ENCODE measurements at regions not wholly inside any gene's neighbourhood (a gene's known extent, or its start where the extent isn't known, plus 50 kb on each side); places are given as distances from the start of the nearest gene placed in this dataset.
A peak's percentile ranks its signal among the peaks of the same experiment; 100 is the strongest.

DNA sequence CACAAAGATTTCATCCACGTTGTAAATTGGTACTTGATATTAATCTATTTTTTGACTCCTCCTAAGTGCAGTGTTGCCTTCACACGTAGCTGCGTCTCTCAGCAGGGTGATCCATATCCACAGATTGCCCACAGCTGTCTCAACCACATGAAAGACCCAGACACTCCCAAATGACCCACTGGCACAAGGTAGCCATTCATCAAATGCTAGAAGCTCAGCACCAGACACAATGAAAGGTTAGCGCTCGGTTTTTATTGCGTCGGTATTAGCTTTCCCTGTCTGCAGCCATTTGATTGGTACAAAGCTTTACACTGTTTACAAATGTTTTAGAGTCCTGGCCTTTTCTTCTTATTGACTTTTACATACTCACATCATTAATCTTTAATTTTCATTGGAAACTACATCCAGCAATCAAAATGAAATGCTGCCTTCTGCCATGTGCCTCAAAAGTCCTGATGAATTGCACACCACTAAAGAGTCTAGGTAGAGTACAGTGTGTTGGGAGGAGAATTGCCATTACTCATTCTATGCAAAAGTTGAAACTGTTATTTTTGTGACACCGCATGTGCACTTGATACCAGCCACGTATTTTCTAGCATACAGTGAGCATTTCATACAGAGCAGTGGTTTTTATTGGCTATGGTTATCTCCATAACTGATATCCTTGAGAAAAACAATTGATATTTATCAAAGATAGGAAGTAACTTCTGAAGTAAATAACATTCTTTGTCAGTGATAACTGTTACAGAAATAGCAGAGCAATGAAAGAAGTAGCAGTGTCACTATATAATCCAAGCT is 127.3 kb upstream of the NUDT7 start:
- no peak for DNase-seq

DNA sequence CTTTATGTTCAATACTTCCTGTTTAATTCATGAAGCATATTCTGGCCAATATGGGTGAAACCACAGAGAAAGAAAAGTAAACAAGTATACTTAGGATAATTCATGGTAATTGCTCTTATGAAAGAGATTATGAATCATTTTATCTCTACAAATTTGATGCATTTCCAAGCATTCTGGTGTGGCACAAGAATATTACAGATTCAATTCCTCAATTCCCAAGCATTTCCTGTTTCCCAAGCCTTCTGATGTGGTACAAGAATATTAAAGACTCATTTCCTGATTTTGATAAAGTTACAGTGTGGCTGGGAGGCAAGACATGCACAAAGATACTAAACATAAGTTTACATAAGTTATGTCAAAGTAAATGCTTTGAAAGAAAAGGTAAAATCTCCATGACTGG is 126.1 kb upstream of the NUDT7 start:
- no peak for DNase-seq

DNA sequence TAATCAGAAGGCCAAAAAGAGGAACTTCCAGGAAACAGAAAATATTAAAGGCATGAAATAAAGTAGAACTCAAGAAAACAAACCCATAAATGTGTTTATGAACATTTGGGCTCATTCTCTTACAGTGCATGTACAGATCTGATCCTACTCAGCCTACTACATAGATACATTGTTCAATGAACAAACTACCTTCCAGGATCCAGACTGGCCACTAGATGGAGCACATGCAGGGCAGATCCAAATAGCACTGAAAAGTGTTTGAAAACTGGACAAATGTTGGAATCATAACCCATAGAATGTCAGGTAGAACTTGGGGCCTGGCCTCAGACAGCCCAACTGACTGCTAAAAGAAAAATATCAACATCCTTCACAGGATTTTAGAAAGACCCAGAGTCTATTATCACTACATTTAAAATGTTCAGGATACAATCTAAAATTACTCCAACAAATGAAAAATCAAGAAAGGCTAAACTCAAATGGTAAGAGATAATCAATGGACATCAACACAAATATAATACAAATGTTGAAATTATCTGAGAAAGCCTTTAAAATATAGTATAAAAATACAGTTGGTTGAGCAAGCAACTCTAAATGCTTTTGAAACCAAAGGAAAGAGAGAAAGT is 122.4 kb upstream of the NUDT7 start:
- peak in 1 of 2 experiments; percentile 42 for DNase-seq

DNA sequence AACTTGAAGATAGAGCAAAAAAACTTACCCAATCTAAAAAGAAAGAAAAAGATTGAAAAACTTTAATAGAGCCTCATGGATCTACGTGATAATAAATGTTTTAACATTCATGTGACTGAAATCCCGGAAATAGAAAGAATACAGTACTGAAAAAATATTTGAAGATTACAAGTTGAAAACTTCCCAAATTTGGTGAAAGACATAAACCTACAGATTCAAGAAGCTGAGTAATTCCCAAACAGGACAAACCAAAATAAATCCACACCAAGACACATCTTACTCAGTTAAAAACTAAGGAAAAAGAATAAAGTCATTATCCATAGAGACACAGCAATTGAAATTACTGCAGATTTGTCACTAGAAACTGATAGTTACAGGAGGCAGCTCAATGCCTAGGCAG is 121.8 kb upstream of the NUDT7 start:
- no peak for DNase-seq

DNA sequence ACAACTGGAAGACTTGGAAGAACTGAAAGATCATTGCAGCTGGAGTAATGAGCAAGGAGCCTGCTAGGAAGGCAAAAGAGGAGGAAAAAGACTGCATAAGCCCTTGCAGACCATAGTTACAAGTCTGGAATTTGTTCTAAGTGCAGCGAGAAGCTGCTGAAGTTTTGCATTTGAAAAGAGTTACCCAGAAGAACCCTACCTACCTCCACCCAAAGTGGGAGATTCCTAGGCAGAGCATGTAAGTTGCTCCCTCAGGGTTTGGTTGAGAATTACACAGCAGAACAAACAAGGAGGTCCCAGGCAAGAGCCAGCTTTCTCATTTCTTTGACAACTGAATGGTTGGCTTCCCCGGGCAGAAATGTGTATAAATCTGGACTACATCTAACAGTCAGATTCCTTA is 118.7 kb upstream of the NUDT7 start:
- no peak for DNase-seq

DNA sequence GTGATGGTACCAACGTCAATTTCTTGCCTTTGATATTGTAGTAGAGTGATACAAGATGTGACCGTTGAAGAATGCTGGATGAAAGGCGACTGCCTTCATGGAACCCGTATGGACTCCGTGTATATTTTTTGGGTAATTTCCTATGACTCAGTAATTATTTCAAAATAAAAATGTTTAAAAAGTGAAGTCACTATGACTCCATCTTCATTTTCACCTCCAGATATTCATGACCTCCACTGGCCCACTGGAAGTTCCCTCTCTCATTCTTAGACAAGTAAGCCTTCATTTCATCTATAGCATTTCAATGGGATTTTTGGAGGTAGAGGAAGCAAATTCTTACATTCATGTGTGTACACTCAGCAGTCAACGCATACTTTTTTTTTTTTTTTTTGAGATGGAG is 111.8 kb upstream of the NUDT7 start:
- no peak for DNase-seq

DNA sequence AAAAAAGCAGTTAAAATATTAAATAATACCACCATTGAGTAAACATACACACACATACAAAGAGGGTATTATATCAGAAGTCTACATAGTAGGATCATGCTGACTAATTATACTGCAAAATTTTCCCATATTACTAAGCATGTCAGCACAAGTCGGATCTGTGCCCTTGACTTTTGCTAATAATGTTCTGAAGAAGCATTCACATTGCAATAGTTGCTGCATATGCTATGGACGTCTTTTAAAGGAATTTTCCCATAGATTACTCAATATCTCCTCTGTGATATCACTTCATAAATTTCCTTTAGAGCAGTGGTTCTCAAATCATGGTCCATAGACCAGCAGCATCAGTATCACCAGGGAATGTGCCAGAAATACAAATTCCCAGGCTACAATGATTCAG is 110.9 kb upstream of the NUDT7 start:
- no peak for DNase-seq

DNA sequence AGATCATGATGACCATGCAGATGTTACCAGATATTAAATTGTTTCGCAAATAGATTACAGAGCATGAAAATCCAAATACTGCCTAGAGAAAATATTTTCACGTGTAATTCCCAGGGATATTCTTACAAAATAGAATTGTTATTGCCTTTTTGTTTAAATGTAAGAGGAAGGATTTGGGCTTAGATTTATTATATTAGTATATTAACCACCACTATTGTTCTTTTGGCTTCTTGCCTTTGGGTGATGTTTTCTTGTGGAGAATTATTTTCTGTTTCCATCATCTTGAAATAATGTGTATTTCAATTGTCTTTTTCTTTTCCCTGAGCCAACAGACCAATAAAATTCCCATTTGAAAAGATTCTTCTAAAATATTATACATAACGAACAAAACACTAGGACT is 109.7 kb upstream of the NUDT7 start:
- no peak for DNase-seq

DNA sequence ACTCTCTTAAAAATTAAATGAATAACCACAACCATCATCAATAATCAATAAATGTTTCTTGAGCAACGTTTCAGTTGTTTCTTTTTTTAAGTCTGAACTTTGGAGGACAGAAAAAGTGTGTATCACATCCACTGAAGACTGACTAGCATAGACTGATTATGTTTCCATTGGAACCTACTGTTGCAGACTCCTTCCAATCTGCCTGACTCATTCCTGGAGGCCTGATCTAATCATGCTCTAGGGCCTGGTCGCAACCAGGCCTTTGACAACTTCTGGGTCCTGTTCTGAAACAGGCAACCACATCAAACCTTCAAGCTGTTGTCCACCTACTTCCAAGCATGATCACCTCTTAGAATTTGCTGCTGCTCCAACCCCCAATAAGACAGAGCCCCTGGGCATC is 109.2 kb upstream of the NUDT7 start:
- DNase-seq: no peak

DNA sequence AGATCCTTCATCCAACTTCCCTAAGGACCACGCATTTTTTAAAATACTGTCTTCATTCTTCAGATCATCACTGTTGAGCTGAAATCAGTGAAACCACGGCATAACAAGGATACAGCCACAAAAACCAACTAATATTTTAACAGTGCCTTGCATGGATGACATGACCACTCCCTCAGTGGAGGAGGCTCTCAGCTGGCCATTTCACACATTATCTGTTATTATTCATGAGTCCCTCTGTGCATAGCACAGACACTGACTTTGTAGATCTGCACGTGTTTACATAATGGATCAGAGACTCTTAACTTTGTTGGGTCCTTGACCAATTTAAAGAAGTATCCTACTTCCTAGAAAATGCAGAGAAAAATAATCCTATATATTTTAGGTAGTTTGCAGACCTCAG is 104.8 kb upstream of the NUDT7 start:
- DNase-seq: no peak

DNA sequence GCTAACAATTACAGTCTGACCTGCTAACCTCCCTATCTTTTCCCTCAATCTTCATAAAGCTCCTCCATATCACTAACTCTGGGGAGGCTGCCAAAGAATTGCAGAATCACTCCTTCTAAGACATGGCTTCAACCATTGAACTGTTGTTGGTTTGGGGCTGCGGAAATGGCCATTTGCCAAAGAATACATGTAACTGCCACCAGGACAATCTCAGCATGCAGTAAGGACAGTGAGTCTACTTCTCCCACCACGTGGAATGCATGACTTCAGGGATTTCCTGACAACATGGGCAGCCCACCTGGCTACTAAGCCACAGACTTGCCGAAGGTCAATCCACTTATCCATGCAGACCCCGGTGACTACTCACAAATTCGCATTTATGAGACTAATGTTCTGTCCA is 104.3 kb upstream of the NUDT7 start:
- DNase-seq: no peak

DNA sequence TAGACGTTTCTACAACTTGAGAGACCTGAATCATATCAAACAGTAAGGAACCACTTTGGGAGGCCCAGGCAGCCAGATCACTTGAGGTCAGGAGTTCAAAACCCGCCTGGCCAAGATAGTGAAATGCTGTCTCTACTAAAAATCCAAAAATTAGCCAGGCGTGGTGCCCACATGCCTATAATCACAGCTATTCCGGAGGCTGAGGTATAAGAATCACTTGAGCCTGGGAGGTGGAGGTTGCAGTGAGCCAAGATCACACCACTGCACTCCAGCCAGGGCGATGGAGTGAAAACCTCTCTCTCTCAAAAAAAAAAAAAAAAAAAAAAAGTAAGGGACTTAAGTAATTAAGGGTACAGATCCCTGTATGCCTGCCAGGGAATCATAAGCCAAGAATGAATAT is 103.4 kb upstream of the NUDT7 start:
- DNase-seq: no peak

DNA sequence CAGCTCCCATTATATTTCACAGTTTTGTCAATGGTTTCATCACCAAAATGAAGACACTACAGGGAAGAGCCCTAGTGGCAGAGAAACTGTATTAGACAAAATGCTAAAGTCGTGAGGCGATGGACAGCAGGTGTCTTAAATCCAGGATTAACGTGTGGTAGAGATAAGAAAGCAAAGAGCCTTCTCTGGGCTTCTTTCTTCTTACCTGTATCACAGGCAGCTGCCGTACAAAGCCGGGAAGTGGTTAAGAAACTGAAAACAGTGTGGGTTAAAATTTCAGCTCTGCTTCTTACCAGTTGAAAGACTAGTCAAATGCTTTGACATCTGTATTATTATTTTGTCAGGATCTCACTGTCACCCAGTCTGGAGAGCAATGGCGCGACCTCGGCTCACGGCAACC is 98.2 kb upstream of the NUDT7 start:
- no peak for DNase-seq

DNA sequence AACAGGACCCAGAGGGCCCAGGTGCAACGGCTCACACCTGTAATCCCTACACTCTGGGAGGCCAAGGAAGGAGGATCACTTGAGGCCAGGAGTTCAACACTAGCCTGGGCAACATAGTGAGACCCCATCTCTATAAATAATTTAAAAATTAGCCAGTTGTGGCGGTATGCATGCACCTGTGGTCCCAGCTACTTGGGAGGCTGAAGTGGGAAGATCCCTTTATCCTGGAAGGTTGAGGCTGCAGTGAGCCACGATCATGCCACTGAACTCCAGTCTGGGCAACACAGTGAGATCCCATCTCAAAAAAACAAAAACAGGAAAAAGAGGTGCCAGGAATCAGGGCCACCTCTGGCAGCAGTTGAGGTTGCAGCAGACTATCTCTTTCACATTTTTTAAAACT is 85.7 kb upstream of the NUDT7 start:
- no peak for DNase-seq

DNA sequence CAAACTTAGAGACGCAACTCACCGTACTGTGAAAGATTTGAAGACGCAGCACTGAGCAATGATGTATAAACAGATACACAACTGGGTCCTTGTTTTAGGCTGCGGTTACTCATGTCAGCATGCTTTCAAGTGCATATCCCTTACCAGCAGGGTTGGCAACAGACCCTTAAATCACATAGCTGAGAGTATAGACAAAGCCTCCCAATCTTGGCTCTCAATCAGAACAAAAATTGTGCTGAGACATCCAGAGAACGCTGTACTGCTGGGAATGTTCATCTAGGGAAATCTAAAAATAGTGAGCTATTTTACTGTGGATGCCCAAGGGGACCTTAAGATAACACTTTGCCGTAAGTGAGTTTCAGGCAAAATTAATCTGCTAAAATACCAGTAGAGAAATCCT is 84.4 kb upstream of the NUDT7 start:
- no peak for DNase-seq

DNA sequence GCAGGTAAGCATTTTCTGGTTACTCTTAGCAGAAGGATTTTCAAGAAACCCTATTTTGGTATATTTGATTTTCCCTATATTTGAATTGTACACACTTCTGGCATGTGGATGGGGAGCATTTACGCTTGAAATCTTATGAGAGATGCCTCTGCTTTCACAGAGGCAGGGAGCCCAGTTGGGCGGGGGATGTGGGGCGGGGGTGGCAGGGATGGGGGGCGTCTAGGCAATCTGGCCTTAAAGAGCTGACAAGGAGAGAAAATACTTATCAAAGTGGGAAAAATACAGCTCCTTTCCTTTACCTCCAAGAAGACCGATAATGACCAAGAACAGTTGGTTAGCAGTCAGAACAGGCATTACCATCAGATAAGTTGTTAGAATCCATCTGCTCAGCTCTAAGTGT is 79.1 kb upstream of the NUDT7 start:
- DNase-seq: no peak

DNA sequence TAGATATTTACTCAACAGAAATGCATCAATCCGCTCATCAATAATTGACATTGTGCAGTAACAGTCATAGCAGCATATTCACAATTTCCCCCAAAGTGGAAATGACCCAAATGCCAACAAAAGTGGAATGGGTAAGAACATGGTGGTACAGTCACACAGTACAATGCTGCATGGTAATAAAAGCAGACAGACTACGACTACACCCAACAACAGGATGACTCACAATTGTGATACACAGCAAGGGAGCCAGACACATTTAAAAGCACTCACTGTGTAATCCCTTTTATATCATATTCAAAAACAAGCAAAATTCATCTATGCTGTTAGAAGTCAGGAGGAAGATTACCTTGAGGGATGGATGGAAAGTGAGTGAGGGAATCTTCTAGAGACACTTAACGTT is 76.5 kb upstream of the NUDT7 start:
- no peak for DNase-seq

DNA sequence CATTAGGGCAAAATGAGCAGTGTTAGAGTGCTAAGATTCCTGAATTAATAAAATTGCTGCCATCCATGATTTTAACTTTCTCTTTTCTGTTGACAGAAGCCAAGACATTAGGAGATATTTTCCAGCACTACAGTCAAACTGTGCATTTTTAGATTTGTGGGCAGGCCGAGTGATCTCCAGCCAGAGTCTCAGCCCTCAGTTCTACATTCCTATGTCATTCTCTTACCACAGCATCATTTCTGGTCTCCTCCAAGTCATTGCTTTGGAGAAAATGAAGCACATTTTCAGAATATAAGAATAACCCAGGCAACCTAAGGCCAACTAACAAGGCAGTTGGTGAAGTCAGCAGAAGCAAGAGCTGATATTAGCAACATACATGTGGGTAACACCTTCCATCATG is 74.6 kb upstream of the NUDT7 start:
- no peak for DNase-seq

DNA sequence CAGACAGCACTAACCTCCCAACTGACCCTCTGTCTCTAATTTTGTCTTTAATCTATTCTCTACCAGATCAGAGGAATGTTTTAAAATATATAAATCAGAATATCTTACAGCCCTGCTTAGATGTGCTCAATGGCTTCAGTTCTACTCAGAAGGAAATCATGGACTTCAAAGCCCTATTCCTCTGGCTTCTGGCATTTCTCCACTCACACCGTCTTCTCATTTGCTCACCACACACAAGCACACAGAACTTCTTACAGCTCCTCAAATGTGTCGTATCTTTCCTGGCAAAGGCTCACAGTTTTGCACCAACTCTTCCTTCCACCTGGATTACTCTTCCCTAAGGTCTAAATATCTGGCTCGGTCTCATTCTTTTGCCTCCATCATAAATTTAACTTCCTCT is 71.6 kb upstream of the NUDT7 start:
- DNase-seq: no peak

DNA sequence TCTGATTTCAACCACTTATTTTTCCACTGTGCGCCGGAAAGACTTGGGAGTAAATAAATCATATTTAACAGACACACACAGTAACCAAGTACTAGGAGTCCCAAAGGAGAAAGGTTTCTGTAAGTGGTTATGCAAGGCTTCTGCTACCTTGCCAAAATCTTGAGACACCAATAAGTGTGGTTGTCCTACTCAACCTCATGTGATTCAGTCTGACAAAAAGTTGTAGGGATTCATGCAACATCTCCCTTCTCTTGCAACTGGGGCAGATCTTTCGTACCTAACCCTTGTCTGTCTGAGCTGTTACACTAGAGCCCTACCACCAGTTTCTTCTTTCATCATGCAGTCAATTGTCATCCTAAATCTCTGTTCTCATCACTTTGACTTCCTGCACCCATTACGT is 69.9 kb upstream of the NUDT7 start:
- no peak for DNase-seq

DNA sequence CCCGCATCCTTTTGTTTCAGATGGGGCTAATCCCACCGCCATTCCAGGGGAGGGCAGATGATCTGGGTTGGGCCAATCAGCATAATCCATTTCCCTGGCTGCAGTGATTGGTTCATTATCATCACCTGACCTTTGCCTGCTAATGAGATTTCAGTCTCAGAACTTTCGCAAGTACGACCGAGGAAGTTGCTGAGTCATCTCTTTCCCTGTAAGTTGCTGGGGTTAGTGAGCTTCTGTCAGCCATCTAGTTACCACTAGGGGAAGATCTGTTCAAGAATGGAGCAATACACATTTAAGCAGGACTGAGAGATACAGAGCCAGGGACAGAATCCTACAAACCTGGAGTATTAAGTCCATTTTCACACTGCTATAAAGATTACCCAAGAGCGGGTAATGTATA is 65.3 kb upstream of the NUDT7 start:
- DNase-seq: peak in 1 of 2 experiments; percentile 3

DNA sequence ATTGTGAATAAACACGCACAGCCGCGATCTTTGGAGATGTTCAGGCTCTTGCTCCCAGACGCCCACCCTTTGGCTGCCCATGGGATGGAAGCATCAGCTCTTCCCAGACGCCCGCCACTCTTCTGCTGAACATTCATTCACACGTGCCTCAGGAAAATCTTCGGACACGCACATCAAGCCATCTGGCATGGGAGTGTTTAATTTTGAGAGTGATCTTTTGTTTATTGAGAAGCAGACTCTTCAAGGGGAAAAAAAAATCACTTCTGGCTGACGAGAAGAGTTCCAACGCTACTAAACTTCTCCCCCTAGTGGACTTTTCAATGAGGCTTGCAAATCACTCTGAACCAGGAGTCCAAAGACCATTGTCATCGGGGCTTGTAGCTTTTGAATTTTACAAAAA is 62.0 kb upstream of the NUDT7 start:
- DNase-seq: peak in 1 of 2 experiments; percentile 15

DNA sequence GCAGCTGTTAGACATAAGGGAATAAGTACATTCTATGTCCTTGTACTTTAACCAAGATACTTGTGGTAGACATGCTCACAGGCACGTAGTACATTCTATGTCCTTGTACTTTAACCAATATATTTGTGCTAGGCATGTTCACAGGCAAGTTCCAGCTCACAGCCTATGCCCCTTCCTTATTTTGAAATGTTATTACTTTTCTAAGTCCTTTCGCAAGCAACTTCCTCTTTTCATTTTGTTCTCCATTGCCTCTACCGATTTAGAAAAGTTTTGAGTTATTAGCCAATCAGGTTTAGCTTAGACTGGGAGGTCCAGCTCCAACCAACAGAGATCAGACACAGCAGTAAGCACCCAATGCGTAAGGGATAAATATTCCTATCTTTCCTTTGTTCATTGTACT is 60.1 kb upstream of the NUDT7 start:
- DNase-seq: no peak

DNA sequence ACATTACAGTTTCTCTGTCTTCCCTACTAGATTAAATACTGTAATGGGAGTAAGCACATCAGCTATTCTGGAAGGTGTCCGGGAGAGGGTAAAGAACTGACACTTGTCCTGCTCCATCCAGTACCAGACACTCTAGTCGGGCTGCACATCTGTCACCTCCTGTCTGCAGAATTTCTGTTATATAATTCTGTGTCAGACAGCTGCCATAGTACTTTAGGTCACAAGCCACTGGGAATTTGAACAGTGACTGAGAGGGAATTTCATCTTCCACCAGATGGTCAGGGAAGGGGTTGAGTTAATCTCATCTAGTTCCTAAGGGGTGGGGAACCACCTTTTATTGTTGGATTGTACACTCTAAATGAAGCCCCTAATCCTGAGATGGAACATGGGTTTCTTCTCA is 58.6 kb upstream of the NUDT7 start:
- DNase-seq: no peak

DNA sequence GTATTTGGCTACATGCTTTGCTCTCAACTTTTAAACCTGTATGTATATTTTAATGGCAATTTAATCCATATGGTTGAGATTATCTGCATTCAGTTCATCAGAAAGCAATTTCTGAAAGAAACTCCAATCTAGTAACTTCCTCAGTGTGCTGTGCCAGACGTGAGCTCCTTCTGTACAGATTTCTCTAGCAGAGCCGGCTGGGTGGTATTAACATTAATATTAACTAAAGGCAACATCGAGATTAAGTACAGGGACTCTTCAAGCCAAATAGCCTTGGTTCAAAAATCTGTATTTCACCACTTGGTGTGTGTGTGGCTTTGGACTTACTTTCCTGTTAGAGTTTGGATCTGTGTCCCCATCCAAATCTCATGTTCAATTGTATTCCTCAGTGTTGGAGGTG is 55.5 kb upstream of the NUDT7 start:
- no peak for DNase-seq

All from SW 1271 (cell line).